Brain microvascular endothelial cell (primary cell): ENCODE measurements at regions not wholly inside any gene's neighbourhood (a gene's known extent, or its start where the extent isn't known, plus 50 kb on each side); places are given as distances from the start of the nearest gene placed in this dataset.

Experiments used
- DNase-seq: peaks from one replicate; pipeline ENCODE4 v3.0.0-alpha.2; 2020
- H3K27ac ChIP-seq: fragments of 250-450 bp; sonication (Bioruptor Pico); 2 replicates; pipeline ENCODE4 v1.5.1; 2020; ENCODE audit warnings: mild to moderate bottlenecking, moderate library complexity
- H3K27me3 ChIP-seq: fragments of 250-450 bp; sonication (Bioruptor Pico); replicated peaks from 2 replicates; pipeline ENCODE4 v1.5.1; 2020; ENCODE audit warnings: mild to moderate bottlenecking
- H3K36me3 ChIP-seq: fragments of 250-450 bp; sonication (Bioruptor Pico); replicated peaks from 2 replicates; pipeline ENCODE4 v1.5.1; 2020; ENCODE audit warnings: mild to moderate bottlenecking
- H3K4me3 ChIP-seq: 2 replicates; pipeline ENCODE4 v1.5.1; 2011; ENCODE audit warnings: low read depth, mild to moderate bottlenecking, control low read depth, low read length, moderate library complexity
- CTCF ChIP-seq: IDR thresholded peaks from 2 replicates; pipeline ENCODE4 v1.5.1; 2011; ENCODE audit warnings: low read depth, mild to moderate bottlenecking, moderate library complexity, low read length, control low read depth, inconsistent platforms; ENCODE audit errors: missing control alignments
- in situ Hi-C: cut with HindIII; loops from 2 replicates; pipeline ENCODE4 v1.10.0; 2017; ENCODE audit warnings: low sequenced_read_pairs, low pct_ligation_motif_present

GRCh38 chr4:128470492-128471053 lies 183.0 kb upstream of the PGRMC2 start:
- no peaks in the 10 kb centered on the region for H3K27me3 ChIP-seq
- H3K4me3 ChIP-seq, result no peak overlapping the region
- TF ChIP-seq CTCF, result no peak
- no peaks in the 10 kb centered on the region for H3K36me3 ChIP-seq
- no peak for DNase-seq
- H3K27ac ChIP-seq, result no peak overlapping the region
- in situ Hi-C loops, result no loop called here

DNA sequence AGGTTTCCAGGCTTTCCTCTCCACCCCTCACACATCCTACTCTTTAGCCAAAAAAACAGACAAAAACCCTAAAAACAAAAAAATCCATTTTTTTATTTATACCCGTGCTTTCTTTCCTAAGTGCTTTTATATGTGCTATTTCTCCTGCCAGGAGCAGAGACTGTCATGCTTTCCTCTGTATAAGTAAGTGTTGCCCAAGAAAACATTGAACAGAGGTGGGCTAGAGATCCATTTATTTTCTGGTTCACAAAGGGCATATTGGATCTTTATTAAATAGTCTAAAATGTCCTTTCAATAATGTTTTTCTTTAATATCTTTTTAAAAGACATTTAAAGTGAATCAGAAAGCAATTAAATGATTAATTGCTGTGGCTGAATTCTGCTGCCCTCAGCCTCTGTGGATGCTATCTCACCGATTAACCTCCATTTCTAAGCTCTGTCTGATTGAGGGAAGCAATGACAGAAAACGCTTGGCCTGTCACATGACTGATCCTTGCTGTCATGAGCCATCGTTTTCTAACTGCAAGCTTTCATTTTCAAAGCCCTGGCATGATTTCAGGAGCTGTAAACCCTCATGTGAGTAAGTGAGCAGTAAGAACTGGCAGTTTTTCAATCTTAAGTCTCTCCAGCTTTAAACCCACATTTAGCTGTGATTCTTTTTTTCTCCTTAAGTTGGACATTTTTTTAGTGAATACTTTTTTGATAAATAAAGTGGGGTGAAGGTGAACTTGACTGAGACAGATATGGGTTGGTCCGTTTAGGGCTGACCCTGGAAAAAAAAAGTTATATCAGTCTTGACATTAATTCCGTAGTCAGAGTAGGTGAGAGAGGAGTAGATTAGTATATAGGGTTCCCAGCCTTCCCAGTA lies 180.7 kb upstream of the PGRMC2 start:
- H3K27me3 ChIP-seq, result no peaks in the 10 kb centered on the region
- no peak overlapping the region for H3K4me3 ChIP-seq
- no peak for TF ChIP-seq CTCF
- DNase-seq, result peak; percentile 94
- H3K27ac ChIP-seq, result no peak overlapping the region
- no peaks in the 10 kb centered on the region for H3K36me3 ChIP-seq
- in situ Hi-C loops, result no loop called here

DNA sequence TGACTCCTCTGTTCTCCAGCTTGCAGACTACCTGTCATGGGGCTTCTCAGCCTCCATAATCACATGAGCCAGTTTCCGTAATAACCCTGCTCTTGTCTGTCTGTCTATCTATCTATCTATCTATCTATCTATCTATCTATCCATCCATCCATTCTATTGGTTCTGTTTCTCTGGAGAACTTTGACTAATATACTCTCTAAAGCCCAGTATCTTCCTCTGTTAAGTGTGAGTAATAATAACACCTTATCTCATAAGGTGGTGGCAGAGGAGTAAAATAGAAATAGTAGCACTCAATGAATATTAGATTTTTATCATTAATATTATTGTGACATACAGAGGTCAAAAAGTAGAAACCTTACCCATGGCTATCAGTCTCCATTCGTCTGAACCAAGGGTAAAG lies 177.9 kb upstream of the PGRMC2 start:
- H3K36me3 ChIP-seq, result no peaks in the 10 kb centered on the region
- no peak for DNase-seq
- in situ Hi-C loops, result no loop called here
- no peak overlapping the region for H3K27ac ChIP-seq
- H3K27me3 ChIP-seq, result no peaks in the 10 kb centered on the region
- TF ChIP-seq CTCF, result no peak
- H3K4me3 ChIP-seq, result no peak overlapping the region

- DNase-seq, result no peak
- no peak overlapping the region for H3K4me3 ChIP-seq
- in situ Hi-C loops, result no loop called here
- H3K36me3 ChIP-seq, result no peaks in the 10 kb centered on the region
- H3K27me3 ChIP-seq, result no peaks in the 10 kb centered on the region
- no peak overlapping the region for H3K27ac ChIP-seq
- TF ChIP-seq CTCF, result no peak
These were observed 175.4 kb upstream of the PGRMC2 start for GRCh38 chr4:128463006-128463405.

GRCh38 chr4:128462103-128462783 lies 174.6 kb upstream of the PGRMC2 start:
- H3K4me3 ChIP-seq, result no peak overlapping the region
- DNase-seq, result no peak
- H3K36me3 ChIP-seq, result no peaks in the 10 kb centered on the region
- no peak overlapping the region for H3K27ac ChIP-seq
- in situ Hi-C loops, result no loop called here
- H3K27me3 ChIP-seq, result no peaks in the 10 kb centered on the region
- no peak for TF ChIP-seq CTCF
